ENCODE measurements at regions not wholly inside any gene's neighbourhood (a gene's known extent, or its start where the extent isn't known, plus 50 kb on each side); places are given as distances from the start of the nearest gene placed in this dataset.

GRCh38 chr12:43285159-43285598 is 266.8 kb downstream of the ADAMTS20 start:
- TF ChIP-seq REST (IDR thresholded peaks at IDR 0.05; ENCODE audit: insufficient replicate concordance, low read depth), result no peak
- TF ChIP-seq SPI1 (IDR thresholded peaks at IDR 0.05; ENCODE audit: borderline replicate concordance, low read depth), result no peak
- TF ChIP-seq GABPA (IDR thresholded peaks at IDR 0.05; ENCODE audit: low read depth), result no peak
- no peak for TF ChIP-seq POLR2AphosphoS5 (IDR thresholded peaks at IDR 0.05; ENCODE audit: low read depth)
- Histone ChIP-seq H3K27ac (replicated peaks) (no peak overlapping the region), H3K4me3 (replicated peaks; ENCODE audit: insufficient read depth, low read length) (no peak overlapping the region), H3K27me3 (ENCODE audit: insufficient read depth, poor library complexity, severe bottlenecking) (no peaks in the 10 kb centered on the region)
- DNase-seq (ENCODE audit: low read depth in 1 of 2, low spot score in 1 of 2), result no peak

- no peak for TF ChIP-seq REST (IDR thresholded peaks at IDR 0.05; ENCODE audit: insufficient replicate concordance, low read depth)
- TF ChIP-seq SPI1 (IDR thresholded peaks at IDR 0.05; ENCODE audit: borderline replicate concordance, low read depth), result no peak
- no peak for TF ChIP-seq CTCF (IDR thresholded peaks at IDR 0.05; ENCODE audit: insufficient read depth, low read length)
- TF ChIP-seq GABPA (IDR thresholded peaks at IDR 0.05; ENCODE audit: low read depth), result no peak
- no peak for TF ChIP-seq POLR2AphosphoS5 (IDR thresholded peaks at IDR 0.05; ENCODE audit: low read depth)
- Histone ChIP-seq H3K27ac (replicated peaks) (no peak overlapping the region), H3K27me3 (ENCODE audit: insufficient read depth, poor library complexity, severe bottlenecking) (no peaks in the 10 kb centered on the region), H3K4me3 (replicated peaks; ENCODE audit: insufficient read depth, low read length) (no peak overlapping the region)
- no peak for DNase-seq (ENCODE audit: low read depth in 1 of 2, low spot score in 1 of 2)
Observed at GRCh38 chr12:43284486-43285158, 267.4 kb downstream of the ADAMTS20 start.

- DNase-seq (ENCODE audit: low read depth in 1 of 2, low spot score in 1 of 2), result no peak
- no peaks in the 10 kb centered on the region for H3K27me3 ChIP-seq (ENCODE audit: insufficient read depth, poor library complexity, severe bottlenecking)
- no peak overlapping the region for H3K27ac ChIP-seq (replicated peaks)
- no peak overlapping the region for H3K4me3 ChIP-seq (replicated peaks; ENCODE audit: insufficient read depth, low read length)
- TF ChIP-seq GABPA (IDR thresholded peaks at IDR 0.05; ENCODE audit: low read depth) (no peak), POLR2AphosphoS5 (IDR thresholded peaks at IDR 0.05; ENCODE audit: low read depth) (no peak), REST (IDR thresholded peaks at IDR 0.05; ENCODE audit: insufficient replicate concordance, low read depth) (no peak), SPI1 (IDR thresholded peaks at IDR 0.05; ENCODE audit: borderline replicate concordance, low read depth) (no peak), CTCF (IDR thresholded peaks at IDR 0.05; ENCODE audit: insufficient read depth, low read length) (no peak)
Observed at GRCh38 chr12:43283206-43283605, 268.8 kb downstream of the ADAMTS20 start.

Data from HL-60 (cell line).